Neuronal stem cell (in vitro differentiated cells): ENCODE measurements at regions not wholly inside any gene's neighbourhood (a gene's known extent, or its start where the extent isn't known, plus 50 kb on each side); places are given as distances from the start of the nearest gene placed in this dataset.

Experiments used
- DNase-seq: peaks from one replicate; pipeline ENCODE4 v3.0.0-alpha.2; 2013; ENCODE audit warnings: low spot score
- H2AFZ ChIP-seq: one replicate; pipeline ENCODE4 v1.6.1; 2013; ENCODE audit warnings: mild to moderate bottlenecking, low read length, inconsistent platforms
- H2AK5ac ChIP-seq: 2 replicates; pipeline ENCODE4 v1.6.1; 2013; ENCODE audit warnings: low read depth, mild to moderate bottlenecking, inconsistent platforms, low read length, moderate library complexity, mixed read lengths
- H2BK120ac ChIP-seq: 2 replicates; pipeline ENCODE4 v1.6.1; 2013; ENCODE audit warnings: low read depth, mild to moderate bottlenecking, inconsistent platforms, low read length, moderate library complexity, mixed read lengths
- H2BK12ac ChIP-seq: one replicate; pipeline ENCODE4 v1.6.1; 2013; ENCODE audit warnings: low read length, inconsistent platforms
- H2BK15ac ChIP-seq: 2 replicates; pipeline ENCODE4 v1.6.1; 2013; ENCODE audit warnings: mild to moderate bottlenecking, low read length, inconsistent platforms, mixed read lengths
- H2BK5ac ChIP-seq: one replicate; pipeline ENCODE4 v1.6.1; 2013; ENCODE audit warnings: inconsistent platforms, mild to moderate bottlenecking, low read length, moderate library complexity
- H3K14ac ChIP-seq: one replicate; pipeline ENCODE4 v1.6.1; 2013; ENCODE audit warnings: low read length, inconsistent platforms
- H3K18ac ChIP-seq: 2 replicates; pipeline ENCODE4 v1.6.1; 2013; ENCODE audit warnings: low read length, inconsistent platforms
- H3K23ac ChIP-seq: 2 replicates; pipeline ENCODE4 v1.6.1; 2013; ENCODE audit warnings: low read depth, mild to moderate bottlenecking, mixed read lengths, low read length, inconsistent platforms; ENCODE audit not compliant: poor library complexity
- H3K27ac ChIP-seq: replicated peaks from 3 replicates; pipeline ENCODE4 v1.5.1; 2013; ENCODE audit warnings: low read length, inconsistent platforms
- H3K27me3 ChIP-seq, 3 experiments: 2 replicates each; pipeline ENCODE4 v1.6.1; 2013; ENCODE audit warnings: low read length in 3 of 3, mild to moderate bottlenecking in 2 of 3, inconsistent platforms in 1 of 3, low read depth in 1 of 3, mixed read lengths in 1 of 3, moderate library complexity in 1 of 3; ENCODE audit not compliant: control insufficient read depth in 3 of 3, insufficient read depth in 3 of 3
- H3K36me3 ChIP-seq, 2 donors: replicated peaks in 1 of 2; 2 replicates each; pipeline ENCODE4 v1.6.1; 2013; ENCODE audit warnings: low read length in 2 of 2; ENCODE audit not compliant: control insufficient read depth in 2 of 2, insufficient read depth in 2 of 2
- H3K4ac ChIP-seq: 2 replicates; pipeline ENCODE4 v1.6.1; 2013; ENCODE audit warnings: inconsistent platforms, mild to moderate bottlenecking, low read length, moderate library complexity
- H3K4me1 ChIP-seq, 2 donors: 1 replicate in 1 of 2; 2 replicates in 1 of 2; pipeline ENCODE4 v1.6.1; 2013; ENCODE audit warnings: low read length in 2 of 2, low read depth in 1 of 2; ENCODE audit not compliant: control insufficient read depth in 2 of 2, insufficient read depth in 1 of 2
- H3K4me2 ChIP-seq: one replicate; pipeline ENCODE4 v1.6.1; 2013; ENCODE audit warnings: mild to moderate bottlenecking, low read length, inconsistent platforms; ENCODE audit not compliant: insufficient read depth, poor library complexity, severe bottlenecking
- H3K4me3 ChIP-seq, 2 donors: 2 replicates each; pipeline ENCODE4 v1.5.1; 2013; ENCODE audit warnings: low read length in 2 of 2, mild to moderate bottlenecking in 2 of 2, inconsistent platforms in 1 of 2, moderate library complexity in 1 of 2
- H3K79me1 ChIP-seq: one replicate; pipeline ENCODE4 v1.6.1; 2013; ENCODE audit warnings: low read depth, mild to moderate bottlenecking, inconsistent platforms, low read length, moderate library complexity
- H3K9ac ChIP-seq: one replicate; pipeline ENCODE4 v1.6.1; 2013; ENCODE audit warnings: mild to moderate bottlenecking, low read depth, low read length, inconsistent platforms; ENCODE audit not compliant: poor library complexity
- H3K9me3 ChIP-seq, 2 donors: replicated peaks in 1 of 2; 2 replicates each; pipeline versions ENCODE3 to v1.6.1; 2013; ENCODE audit warnings: low read length in 2 of 2, mild to moderate bottlenecking in 2 of 2, inconsistent platforms in 1 of 2, low read depth in 1 of 2, mixed read lengths in 1 of 2, moderate library complexity in 1 of 2; ENCODE audit not compliant: control insufficient read depth in 2 of 2, insufficient read depth in 1 of 2
- H4K8ac ChIP-seq: one replicate; pipeline ENCODE4 v1.6.1; 2013; ENCODE audit warnings: low read depth, mild to moderate bottlenecking, inconsistent platforms, low read length, moderate library complexity
- H4K91ac ChIP-seq: one replicate; pipeline ENCODE4 v1.6.1; 2013; ENCODE audit warnings: low read length, low read depth, mild to moderate bottlenecking, inconsistent platforms; ENCODE audit not compliant: poor library complexity
- WGBS, 2 donors: extraction: QIAGEN DNeasy Blood & Tissue Kit; methylation state at CpG; one replicate each; pipeline ENCODE4 v1.1.7; 2013; ENCODE audit warnings: missing lambda C conversion rate in 2 of 2, mixed read lengths in 1 of 2; ENCODE audit not compliant: insufficient read length in 2 of 2, insufficient replicate concordance in 1 of 2; ENCODE audit errors: extremely low coverage in 2 of 2; 5-methylcytosine and 5-hydroxymethylcytosine counted together

- no peak overlapping the region for H3K14ac ChIP-seq
- no peaks in the 10 kb centered on the region for H3K4me1 ChIP-seq
- H3K36me3 ChIP-seq = no peaks in the 10 kb centered on the region
- WGBS, 2 donors = no CpG with 5 or more reads among the region's 1 CpG
- H2AK5ac ChIP-seq = no peak overlapping the region
- H3K9ac ChIP-seq = no peak overlapping the region
- H3K9me3 ChIP-seq = no peaks in the 10 kb centered on the region
- no peak overlapping the region for H2BK12ac ChIP-seq
- H3K27ac ChIP-seq = no peak overlapping the region
- H3K18ac ChIP-seq = no peak overlapping the region
- no peak overlapping the region for H3K4me3 ChIP-seq
- DNase-seq = no peak
- no peak overlapping the region for H2BK5ac ChIP-seq
- H2BK120ac ChIP-seq = no peak overlapping the region
- no peaks in the 10 kb centered on the region for H3K27me3 ChIP-seq
- H3K4ac ChIP-seq = no peak overlapping the region
- no peak overlapping the region for H3K4me2 ChIP-seq
- H3K23ac ChIP-seq = no peak overlapping the region
- H2AFZ ChIP-seq = no peak overlapping the region
- H2BK15ac ChIP-seq = no peak overlapping the region
- no peaks in the 10 kb centered on the region for H3K79me1 ChIP-seq
- no peak overlapping the region for H4K91ac ChIP-seq
- no peak overlapping the region for H4K8ac ChIP-seq
Observed at GRCh38 chr20:12170406-12170805, 252.7 kb downstream of the BTBD3 start.

DNA sequence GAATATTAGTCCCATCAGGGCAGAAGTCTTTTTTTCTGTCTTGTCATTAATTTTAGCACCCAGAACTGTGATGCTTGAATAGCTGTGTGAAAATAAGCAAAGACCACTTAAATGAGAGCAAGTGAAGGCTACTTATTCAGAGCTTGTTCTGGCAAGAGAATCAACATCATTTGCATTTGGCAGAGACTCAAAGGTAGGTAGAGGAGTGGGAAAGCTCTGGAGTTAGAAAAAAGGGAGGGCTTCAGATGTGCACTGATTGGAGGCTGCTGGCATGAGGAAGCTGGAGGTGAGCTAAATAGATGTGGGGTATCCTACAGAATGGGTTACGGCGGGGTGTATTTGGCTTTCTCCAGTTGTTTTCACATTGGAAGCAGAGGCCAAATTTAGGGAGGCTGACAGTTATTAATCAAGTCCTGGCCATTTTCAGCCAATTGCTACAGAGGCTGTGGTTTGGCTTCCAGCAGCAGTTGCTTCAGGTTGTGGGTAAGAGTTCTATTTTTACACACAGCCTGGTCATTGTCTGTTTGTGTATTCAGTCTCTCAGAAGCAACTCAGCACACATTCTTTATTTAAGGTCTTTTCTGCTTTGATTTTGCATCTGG, 254.3 kb downstream of the BTBD3 start:
- Histone ChIP-seq H2BK12ac (no peak overlapping the region), H2AFZ (no peak overlapping the region), H2AK5ac (no peak overlapping the region), H3K79me1 (no peaks in the 10 kb centered on the region), H3K36me3 (no peaks in the 10 kb centered on the region), H2BK120ac (no peak overlapping the region), H3K23ac (no peak overlapping the region), H3K27me3 (no peaks in the 10 kb centered on the region), H3K14ac (no peak overlapping the region), H3K4me1 (no peaks in the 10 kb centered on the region), H3K4me2 (no peak overlapping the region), H4K8ac (no peak overlapping the region), H4K91ac (no peak overlapping the region), H3K4me3 (no peak overlapping the region), H2BK5ac (no peak overlapping the region), H3K9ac (no peak overlapping the region), H3K18ac (no peak overlapping the region), H3K27ac (no peak overlapping the region), H2BK15ac (no peak overlapping the region), H3K4ac (no peak overlapping the region), H3K9me3 (no peaks in the 10 kb centered on the region)
- no CpG with 5 or more reads among the region's 2 CpGs for WGBS, 2 donors
- DNase-seq = no peak

DNA sequence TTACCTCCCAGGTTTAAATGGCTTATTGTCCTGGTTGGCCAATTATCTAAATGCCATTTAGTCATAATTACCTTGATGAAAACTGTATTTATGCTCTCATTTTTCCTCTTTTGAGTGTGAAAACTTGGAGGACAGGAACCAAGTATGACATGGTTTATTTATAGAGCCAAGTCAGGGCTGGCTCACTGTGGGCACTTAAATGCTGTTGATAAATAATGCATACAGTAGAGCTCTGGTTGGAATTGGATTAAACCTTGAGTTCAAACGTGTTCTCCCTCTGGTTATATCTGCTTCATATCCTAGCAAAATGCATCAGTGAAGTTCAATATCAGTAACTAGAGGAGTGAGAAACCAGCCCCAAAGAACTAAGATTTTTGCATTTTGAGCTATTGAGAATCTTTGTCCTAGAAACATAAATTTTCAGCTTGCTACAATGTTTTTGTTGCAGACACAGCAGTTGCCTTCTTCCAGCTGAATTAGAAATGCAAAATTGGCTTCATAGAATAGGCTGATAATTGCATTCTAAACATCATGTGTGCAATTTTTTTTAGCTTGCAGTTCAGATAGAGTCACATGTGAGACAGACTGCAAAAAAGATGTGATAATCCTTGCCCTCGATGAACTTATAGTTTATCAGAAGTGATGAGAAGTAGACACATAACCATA, 255.8 kb downstream of the BTBD3 start:
- H2BK120ac ChIP-seq = no peak overlapping the region
- H3K18ac ChIP-seq = no peak overlapping the region
- no peak overlapping the region for H3K9ac ChIP-seq
- H2BK5ac ChIP-seq = no peak overlapping the region
- no peak overlapping the region for H3K4me3 ChIP-seq
- no CpG with 5 or more reads among the region's 2 CpGs for WGBS, 2 donors
- no peak overlapping the region for H2BK15ac ChIP-seq
- no peaks in the 10 kb centered on the region for H3K4me1 ChIP-seq
- H3K23ac ChIP-seq = no peak overlapping the region
- H2AK5ac ChIP-seq = no peak overlapping the region
- H2AFZ ChIP-seq = no peak overlapping the region
- DNase-seq = no peak
- H4K91ac ChIP-seq = no peak overlapping the region
- no peaks in the 10 kb centered on the region for H3K27me3 ChIP-seq
- no peaks in the 10 kb centered on the region for H3K9me3 ChIP-seq
- H3K79me1 ChIP-seq = no peaks in the 10 kb centered on the region
- H3K14ac ChIP-seq = no peak overlapping the region
- H3K36me3 ChIP-seq = no peaks in the 10 kb centered on the region
- no peak overlapping the region for H2BK12ac ChIP-seq
- H3K27ac ChIP-seq = no peak overlapping the region
- H3K4me2 ChIP-seq = no peak overlapping the region
- no peak overlapping the region for H4K8ac ChIP-seq
- no peak overlapping the region for H3K4ac ChIP-seq

GRCh38 chr20:12175538-12175937, 257.8 kb downstream of the BTBD3 start:
- Histone ChIP-seq H3K4me2 (no peak overlapping the region), H3K27me3 (no peaks in the 10 kb centered on the region), H2BK5ac (no peak overlapping the region), H4K91ac (no peak overlapping the region), H2BK15ac (no peak overlapping the region), H3K18ac (no peak overlapping the region), H3K4ac (no peak overlapping the region), H3K27ac (no peak overlapping the region), H3K9ac (no peak overlapping the region), H2BK120ac (no peak overlapping the region), H3K14ac (no peak overlapping the region), H4K8ac (no peak overlapping the region), H3K9me3 (no peaks in the 10 kb centered on the region), H3K4me3 (no peak overlapping the region), H3K36me3 (no peaks in the 10 kb centered on the region), H3K79me1 (no peaks in the 10 kb centered on the region), H2AFZ (no peak overlapping the region), H2AK5ac (no peak overlapping the region), H3K23ac (no peak overlapping the region), H2BK12ac (no peak overlapping the region), H3K4me1 (no peaks in the 10 kb centered on the region)
- no peak for DNase-seq
